LNCAP (cell line): ENCODE measurements at regions not wholly inside any gene's neighbourhood (a gene's known extent, or its start where the extent isn't known, plus 50 kb on each side); places are given as distances from the start of the nearest gene placed in this dataset.

Experiments used
- CTCF ChIP-seq: fragments of 450-650 bp; IDR thresholded peaks from 2 replicates; pipeline ENCODE4 v1.5.1; 2017; ENCODE audit warnings: mild to moderate bottlenecking

DNA sequence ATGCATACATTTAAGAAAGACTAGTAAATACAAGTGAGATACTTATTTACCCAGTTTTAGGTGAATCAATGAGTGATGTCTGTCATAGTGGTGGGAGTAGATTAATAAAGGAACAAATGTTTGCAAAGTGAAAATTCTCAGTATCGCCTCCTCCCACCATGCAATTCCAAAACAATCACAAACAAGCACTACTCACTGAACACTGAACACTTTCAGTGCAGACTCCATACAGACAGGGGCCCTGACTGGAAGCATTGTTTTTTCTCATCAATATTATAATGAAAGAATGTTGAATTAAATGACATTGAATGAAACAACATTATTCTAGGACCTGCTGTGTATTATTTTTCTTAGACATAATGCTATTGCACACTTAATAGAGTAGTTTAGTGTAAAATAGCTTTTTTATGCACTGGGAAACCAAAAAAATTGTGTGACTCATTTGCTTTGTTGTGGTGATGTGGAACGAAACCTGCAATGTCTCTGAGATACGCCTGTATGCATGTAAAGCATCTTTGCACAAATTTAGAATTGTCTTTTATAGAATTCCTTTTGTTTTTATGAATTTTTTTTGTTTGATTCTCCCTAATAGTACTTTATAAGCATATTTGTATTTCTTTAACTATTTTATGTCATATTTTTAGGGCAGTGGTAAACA lies 317.5 kb downstream of the UTRN start:
- no peak for TF ChIP-seq CTCF

DNA sequence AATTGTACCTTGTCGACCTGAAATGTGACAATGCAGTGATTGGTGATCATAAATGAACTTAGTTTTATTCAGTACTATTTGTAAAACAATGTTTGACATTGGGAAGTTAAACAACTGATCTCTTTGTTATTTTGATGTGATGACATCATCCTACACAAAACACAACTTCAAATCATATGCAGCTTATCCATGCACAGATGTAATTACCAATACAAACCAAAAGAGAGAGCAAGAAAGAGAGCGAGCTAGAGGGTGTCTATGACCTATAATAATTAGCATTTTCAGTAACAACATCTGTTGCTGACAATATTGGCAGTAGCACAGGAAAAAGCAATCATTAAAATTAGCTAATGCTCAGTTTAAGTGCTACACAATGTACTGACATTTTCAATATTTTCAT lies 320.9 kb downstream of the UTRN start:
- no peak for TF ChIP-seq CTCF

DNA sequence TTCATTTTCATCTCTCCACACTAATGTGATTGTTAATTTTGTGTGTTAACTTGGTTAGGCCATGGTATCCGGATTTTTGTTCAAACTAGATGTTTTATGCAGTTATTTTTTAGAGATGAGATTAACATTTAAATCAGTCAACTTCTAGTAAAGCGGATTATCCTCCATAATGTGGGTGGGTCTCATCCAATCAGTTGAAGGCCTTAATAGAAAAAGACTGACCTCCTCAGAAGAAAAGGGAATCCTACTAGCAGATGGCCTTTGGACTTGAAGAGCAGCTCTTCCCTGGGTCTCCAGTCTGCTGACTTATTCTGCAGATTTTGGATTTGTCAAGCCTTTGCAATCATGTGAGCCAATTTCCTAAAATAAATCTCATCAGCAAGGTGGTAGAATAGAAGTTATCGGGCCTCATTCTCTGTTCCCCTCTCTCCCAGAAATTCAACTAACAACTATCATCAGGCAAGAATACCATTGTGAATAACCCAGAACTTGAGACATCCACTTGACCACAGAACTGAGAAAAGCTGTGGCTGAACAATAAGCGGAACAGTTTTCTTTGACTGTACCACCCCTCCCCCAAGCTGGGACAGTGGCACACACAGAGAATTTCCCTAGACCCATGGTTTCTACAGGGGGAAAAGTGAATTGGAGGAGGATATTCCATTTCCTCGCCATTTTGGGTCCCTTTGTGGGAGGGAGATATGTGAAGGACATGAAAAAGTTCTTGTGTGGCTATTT lies 323.0 kb downstream of the UTRN start:
- no peak for TF ChIP-seq CTCF

DNA sequence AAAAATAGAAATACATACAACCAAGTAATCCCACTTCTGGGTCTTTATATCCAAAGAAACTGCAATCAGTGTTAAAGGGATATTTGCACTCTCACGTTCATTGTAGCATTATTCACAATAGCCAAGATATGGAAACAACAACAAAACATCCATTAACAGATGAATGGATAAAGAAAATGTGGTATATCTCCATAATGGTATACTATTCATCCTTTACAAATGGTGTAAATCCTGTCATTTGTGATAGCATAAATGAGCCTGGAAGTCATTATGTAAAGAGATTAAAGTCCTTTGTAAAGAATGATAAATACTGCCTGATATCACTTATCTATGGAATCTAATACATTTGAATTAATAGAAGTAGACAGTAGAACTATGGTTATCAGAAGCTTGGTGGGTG lies 327.7 kb downstream of the UTRN start:
- TF ChIP-seq CTCF: no peak

- no peak for TF ChIP-seq CTCF
These were observed 328.7 kb downstream of the UTRN start for GRCh38 chr6:144613859-144614258.

- TF ChIP-seq CTCF: no peak
These were observed 330.7 kb downstream of the UTRN start for GRCh38 chr6:144615870-144616269.

- TF ChIP-seq CTCF: no peak
These were observed 332.1 kb downstream of the UTRN start for GRCh38 chr6:144617191-144617590.
